Mesenchymal stem cell (in vitro differentiated cells and primary cell): ENCODE measurements at regions not wholly inside any gene's neighbourhood (a gene's known extent, or its start where the extent isn't known, plus 50 kb on each side); places are given as distances from the start of the nearest gene placed in this dataset.
A peak's percentile ranks its signal among the peaks of the same experiment; 100 is the strongest.

Experiments used
- DNase-seq: peaks from one replicate; pipeline ENCODE4 v3.0.0-alpha.2; 2013
- H2AFZ ChIP-seq: one replicate; pipeline ENCODE4 v1.6.1; 2013; ENCODE audit warnings: low read depth, mild to moderate bottlenecking, control low read depth, inconsistent platforms, low read length, moderate library complexity
- H2AK5ac ChIP-seq: 2 replicates; pipeline ENCODE4 v1.6.1; 2013; ENCODE audit warnings: low read length, moderate library complexity, mild to moderate bottlenecking, inconsistent platforms; ENCODE audit not compliant: severe bottlenecking
- H2BK120ac ChIP-seq: one replicate; pipeline ENCODE4 v1.6.1; 2013; ENCODE audit warnings: low read depth, mild to moderate bottlenecking, inconsistent platforms, low read length, moderate library complexity
- H2BK12ac ChIP-seq, 2 experiments: one replicate each; pipeline ENCODE4 v1.6.1; 2013; ENCODE audit warnings: inconsistent platforms in 2 of 2, low read length in 2 of 2, mild to moderate bottlenecking in 2 of 2, moderate library complexity in 2 of 2, control low read depth in 1 of 2
- H2BK15ac ChIP-seq: one replicate; pipeline ENCODE4 v1.6.1; 2013; ENCODE audit warnings: mild to moderate bottlenecking, low read depth, inconsistent platforms; ENCODE audit not compliant: poor library complexity, severe bottlenecking
- H2BK5ac ChIP-seq: 2 replicates; pipeline ENCODE4 v1.6.1; 2013; ENCODE audit warnings: low read depth, mild to moderate bottlenecking, low read length, control low read depth, inconsistent platforms; ENCODE audit not compliant: poor library complexity, severe bottlenecking
- H3K14ac ChIP-seq, 2 experiments: one replicate each; pipeline ENCODE4 v1.6.1; 2013; ENCODE audit warnings: inconsistent platforms in 2 of 2, low read length in 2 of 2, control low read depth in 1 of 2, mild to moderate bottlenecking in 1 of 2, moderate library complexity in 1 of 2
- H3K18ac ChIP-seq, 2 experiments: one replicate each; pipeline ENCODE4 v1.6.1; 2013; ENCODE audit warnings: inconsistent platforms in 2 of 2, low read length in 2 of 2, control low read depth in 1 of 2, low read depth in 1 of 2, mild to moderate bottlenecking in 1 of 2
- H3K23ac ChIP-seq, 2 experiments: one replicate each; pipeline ENCODE4 v1.6.1; 2013; ENCODE audit warnings: inconsistent platforms in 2 of 2, low read length in 2 of 2, mild to moderate bottlenecking in 2 of 2, moderate library complexity in 2 of 2, control low read depth in 1 of 2
- H3K27ac ChIP-seq: 2 replicates; pipeline ENCODE4 v1.5.1; 2013; ENCODE audit warnings: mild to moderate bottlenecking, moderate library complexity, low read length, control low read depth, inconsistent platforms; ENCODE audit not compliant: poor library complexity, severe bottlenecking
- H3K27me3 ChIP-seq, 2 experiments: 2 replicates each; pipeline versions ENCODE4 v1.6.1 to v1.7.0; 2013; ENCODE audit warnings: low read length in 2 of 2, mild to moderate bottlenecking in 2 of 2, moderate library complexity in 2 of 2, control low read depth in 1 of 2, inconsistent platforms in 1 of 2; ENCODE audit not compliant: control insufficient read depth in 1 of 2, insufficient read depth in 1 of 2
- H3K36me3 ChIP-seq, 2 experiments: 2 replicates each; pipeline versions ENCODE4 v1.6.1 to v1.7.0; 2013; ENCODE audit warnings: low read length in 2 of 2, control low read depth in 1 of 2, inconsistent platforms in 1 of 2, low read depth in 1 of 2, mild to moderate bottlenecking in 1 of 2; ENCODE audit not compliant: insufficient read depth in 2 of 2, control insufficient read depth in 1 of 2
- H3K4ac ChIP-seq, 2 experiments: one replicate each; pipeline ENCODE4 v1.6.1; 2013; ENCODE audit warnings: inconsistent platforms in 2 of 2, low read length in 2 of 2, mild to moderate bottlenecking in 2 of 2, moderate library complexity in 2 of 2, control low read depth in 1 of 2, low read depth in 1 of 2
- H3K4me1 ChIP-seq: 2 replicates; pipeline ENCODE4 v1.6.1; 2013; ENCODE audit warnings: low read depth, low read length, control low read depth; ENCODE audit not compliant: control insufficient read depth, insufficient read depth
- H3K4me2 ChIP-seq: 2 replicates; pipeline ENCODE4 v1.6.1; 2013; ENCODE audit warnings: low read length, mild to moderate bottlenecking, inconsistent platforms; ENCODE audit not compliant: poor library complexity, severe bottlenecking
- H3K4me3 ChIP-seq, 2 experiments: 2 replicates each; pipeline versions ENCODE4 v1.5.1 to v1.7.0; 2013; ENCODE audit warnings: low read length in 2 of 2, mild to moderate bottlenecking in 2 of 2, control low read depth in 1 of 2, low read depth in 1 of 2; ENCODE audit not compliant: insufficient read depth in 1 of 2
- H3K79me1 ChIP-seq: replicated peaks from 2 replicates; pipeline ENCODE4 v1.6.1; 2013; ENCODE audit warnings: mild to moderate bottlenecking, control low read depth, low read length, inconsistent platforms; ENCODE audit not compliant: poor library complexity, severe bottlenecking
- H3K9ac ChIP-seq: 2 replicates; pipeline ENCODE4 v1.7.0; 2013; ENCODE audit warnings: mild to moderate bottlenecking, low read length, moderate library complexity
- H3K9me3 ChIP-seq: 2 replicates; pipeline ENCODE4 v1.7.0; 2013; ENCODE audit warnings: mild to moderate bottlenecking, low read length; ENCODE audit not compliant: control insufficient read depth
- H4K8ac ChIP-seq: one replicate; pipeline ENCODE4 v1.6.1; 2013; ENCODE audit warnings: inconsistent platforms, mild to moderate bottlenecking, low read length, moderate library complexity
- H4K91ac ChIP-seq: one replicate; pipeline ENCODE4 v1.6.1; 2013; ENCODE audit warnings: mild to moderate bottlenecking, low read length, inconsistent platforms
- WGBS: methylation state at CpG from one replicate; pipeline ENCODE4 v1.1.7; 2013; ENCODE audit warnings: mixed read lengths; 5-methylcytosine and 5-hydroxymethylcytosine counted together

GRCh38 chr4:132382243-132382642 is 766.9 kb upstream of the PCDH10 start:
- Histone ChIP-seq H4K8ac (no peak overlapping the region), H3K4me3 (no peak overlapping the region), H2BK15ac (no peak overlapping the region), H3K36me3 (no peaks in the 10 kb centered on the region), H2AK5ac (no peak overlapping the region), H3K4ac (no peak overlapping the region), H3K14ac (no peak overlapping the region), H3K18ac (no peak overlapping the region), H2BK5ac (no peak overlapping the region), H4K91ac (no peak overlapping the region), H3K9me3 (peaks cover 4% of the 10 kb centered on the region), H3K4me2 (no peak overlapping the region), H3K23ac (no peak overlapping the region), H2BK120ac (no peak overlapping the region), H3K27me3 (no peaks in the 10 kb centered on the region), H3K4me1 (no peaks in the 10 kb centered on the region), H2BK12ac (no peak overlapping the region), H3K79me1 (no peaks in the 10 kb centered on the region), H3K27ac (no peak overlapping the region), H2AFZ (no peak overlapping the region), H3K9ac (no peak overlapping the region)
- DNase-seq, result no peak
- WGBS, result 80% methylated on average over 1 of the region's 2 CpGs

GRCh38 chr4:132383571-132384199 is 765.4 kb upstream of the PCDH10 start:
- peak; percentile 17 for DNase-seq
- Histone ChIP-seq H2BK12ac (no peak overlapping the region), H2BK5ac (no peak overlapping the region), H3K9ac (no peak overlapping the region), H3K79me1 (no peaks in the 10 kb centered on the region), H2AFZ (no peak overlapping the region), H3K18ac (no peak overlapping the region), H3K4me1 (no peaks in the 10 kb centered on the region), H3K27me3 (no peaks in the 10 kb centered on the region), H4K8ac (no peak overlapping the region), H2BK15ac (no peak overlapping the region), H2AK5ac (no peak overlapping the region), H3K27ac (no peak overlapping the region), H4K91ac (no peak overlapping the region), H3K4me3 (no peak overlapping the region), H3K36me3 (no peaks in the 10 kb centered on the region), H3K4ac (no peak overlapping the region), H2BK120ac (no peak overlapping the region), H3K4me2 (no peak overlapping the region), H3K9me3 (peaks cover 4% of the 10 kb centered on the region), H3K14ac (no peak overlapping the region), H3K23ac (no peak overlapping the region)
- no CpG with 5 or more reads among the region's 1 CpG for WGBS

GRCh38 chr4:132384709-132385108 is 764.4 kb upstream of the PCDH10 start:
- no peaks in the 10 kb centered on the region for H3K4me1 ChIP-seq
- H3K4ac ChIP-seq, result no peak overlapping the region
- H4K91ac ChIP-seq, result no peak overlapping the region
- H3K4me3 ChIP-seq, result no peak overlapping the region
- H3K4me2 ChIP-seq, result no peak overlapping the region
- DNase-seq, result no peak
- no peak overlapping the region for H3K14ac ChIP-seq
- H2BK5ac ChIP-seq, result no peak overlapping the region
- no peak overlapping the region for H3K23ac ChIP-seq
- no peaks in the 10 kb centered on the region for H3K79me1 ChIP-seq
- H2BK15ac ChIP-seq, result no peak overlapping the region
- H3K9ac ChIP-seq, result no peak overlapping the region
- no peaks in the 10 kb centered on the region for H3K9me3 ChIP-seq
- H3K27me3 ChIP-seq, result no peaks in the 10 kb centered on the region
- H3K36me3 ChIP-seq, result no peaks in the 10 kb centered on the region
- no peak overlapping the region for H2BK120ac ChIP-seq
- no peak overlapping the region for H2AFZ ChIP-seq
- no peak overlapping the region for H2BK12ac ChIP-seq
- no peak overlapping the region for H4K8ac ChIP-seq
- H3K18ac ChIP-seq, result no peak overlapping the region
- 33% methylated on average over 1 of the region's 2 CpGs for WGBS
- no peak overlapping the region for H3K27ac ChIP-seq
- no peak overlapping the region for H2AK5ac ChIP-seq

GRCh38 chr4:132386130-132386529 is 763.0 kb upstream of the PCDH10 start:
- Histone ChIP-seq H3K4me1 (no peaks in the 10 kb centered on the region), H4K91ac (no peak overlapping the region), H2AK5ac (no peak overlapping the region), H3K9ac (no peak overlapping the region), H2AFZ (no peak overlapping the region), H3K4me3 (no peak overlapping the region), H2BK5ac (no peak overlapping the region), H2BK15ac (no peak overlapping the region), H3K14ac (no peak overlapping the region), H4K8ac (no peak overlapping the region), H3K23ac (no peak overlapping the region), H3K27ac (no peak overlapping the region), H3K79me1 (no peaks in the 10 kb centered on the region), H2BK12ac (no peak overlapping the region), H3K27me3 (no peaks in the 10 kb centered on the region), H2BK120ac (no peak overlapping the region), H3K4me2 (no peak overlapping the region), H3K9me3 (no peaks in the 10 kb centered on the region), H3K4ac (no peak overlapping the region), H3K36me3 (no peaks in the 10 kb centered on the region), H3K18ac (no peak overlapping the region)
- 93% methylated on average over 3 of the region's 3 CpGs for WGBS
- no peak for DNase-seq
